Prostate gland (tissue), 2 donors: ENCODE measurements at regions not wholly inside any gene's neighbourhood (a gene's known extent, or its start where the extent isn't known, plus 50 kb on each side); places are given as distances from the start of the nearest gene placed in this dataset.

Source experiments
- DNase-seq: peaks from one replicate; pipeline ENCODE4 v3.0.0-alpha.2; 2019; ENCODE audit warnings: low spot score
- H3K27ac ChIP-seq, 2 donors: fragments of 200-600 bp; sonication (generic); 2 replicates each; pipeline ENCODE4 v1.5.1; 2017 to 2019
- H3K27me3 ChIP-seq: fragments of 200-600 bp; sonication (generic); replicated peaks from 2 replicates; pipeline ENCODE4 v1.5.1; 2019; ENCODE audit not compliant: insufficient read depth
- H3K36me3 ChIP-seq, 2 donors: fragments of 200-600 bp; sonication (generic); 1 replicate in 1 of 2; 2 replicates in 1 of 2; pipeline versions ENCODE4 v1.5.1 to v1.8.1; 2017 to 2019
- H3K4me1 ChIP-seq: fragments of 200-600 bp; sonication (generic); replicated peaks from 2 replicates; pipeline ENCODE4 v1.5.1; 2019
- H3K4me3 ChIP-seq, 2 donors: fragments of 200-600 bp; sonication (generic); 2 replicates each; pipeline ENCODE4 v1.5.1; 2017 to 2019
- H3K9me3 ChIP-seq: fragments of 200-600 bp; sonication (generic); 2 replicates; pipeline ENCODE4 v1.5.1; 2017
- CTCF ChIP-seq, 4 experiments: fragments of 200-600 bp in 2 of 4; fragments of 450-650 bp in 2 of 4; sonication (generic) in 2 of 4; IDR thresholded peaks; 1 replicate in 3 of 4; 2 replicates in 1 of 4; pipeline ENCODE4 v1.5.1; 2016 to 2019; ENCODE audit warnings: antibody characterized with exemption in 4 of 4, mild to moderate bottlenecking in 2 of 4, moderate library complexity in 2 of 4
- POLR2A ChIP-seq: fragments of 450-650 bp; IDR thresholded peaks from one replicate; pipeline ENCODE4 v1.6.1; 2016; ENCODE audit warnings: antibody characterized with exemption, mild to moderate bottlenecking
- POLR2AphosphoS5 ChIP-seq: sonication (generic); formaldehyde crosslinking; IDR thresholded peaks from one replicate; pipeline ENCODE4 v1.6.1; 2017; ENCODE audit warnings: antibody characterized with exemption
- WGBS: methylation state at CpG from one replicate; pipeline ENCODE4 v1.1.5; 2018; 5-methylcytosine and 5-hydroxymethylcytosine counted together
- intact Hi-C: fragments of 100-400 bp; cut with DNase I; formaldehyde crosslinking; loops from one replicate; pipeline ENCODE4 v1.14.2; 2022

DNA sequence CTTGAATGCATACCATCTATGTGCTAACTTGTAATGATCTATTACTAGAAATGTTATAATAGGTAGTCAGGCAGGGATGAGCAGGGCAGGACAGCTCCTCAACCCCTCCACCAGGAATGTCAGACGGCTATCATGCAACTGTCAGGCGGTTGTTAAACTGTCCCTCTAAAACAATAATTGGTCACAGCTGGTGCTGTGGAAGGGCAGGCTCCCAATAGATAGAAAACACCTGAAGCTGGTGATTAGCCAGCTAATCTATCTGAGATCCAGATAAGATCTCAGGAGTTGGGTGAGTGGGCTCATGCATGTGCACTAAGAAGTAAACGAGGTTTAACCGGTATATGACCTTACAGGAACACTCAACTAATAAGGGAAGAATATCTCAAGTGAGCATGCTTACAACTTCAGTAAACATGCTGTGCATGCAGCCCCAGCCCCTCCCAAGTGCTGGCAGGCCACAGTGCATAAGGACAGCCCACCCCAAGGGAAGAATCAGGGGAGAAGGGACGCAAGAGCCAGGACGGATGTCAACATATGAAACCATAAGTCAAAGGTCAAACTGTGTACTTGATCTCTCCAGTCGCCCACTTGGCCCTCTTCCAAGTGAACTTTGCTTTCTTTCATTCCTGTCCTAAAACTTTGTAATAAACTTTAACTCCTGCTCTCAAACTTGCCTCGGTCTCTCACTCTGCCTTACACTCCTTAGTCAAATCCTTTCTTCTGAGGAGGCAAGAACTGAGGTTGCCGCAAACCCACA lies 566.2 kb upstream of the NRSN1 start:
- no peak for TF ChIP-seq POLR2AphosphoS5
- WGBS = 74% methylated on average over 9 of the region's 9 CpGs
- H3K9me3 ChIP-seq = no peaks in the 10 kb centered on the region
- intact Hi-C loops = no loop called here
- no peaks in the 10 kb centered on the region for H3K36me3 ChIP-seq
- DNase-seq = no peak
- no peaks in the 10 kb centered on the region for H3K27me3 ChIP-seq
- no peaks in the 10 kb centered on the region for H3K4me1 ChIP-seq
- no peak overlapping the region for H3K4me3 ChIP-seq
- H3K27ac ChIP-seq = no peak overlapping the region

GRCh38 chr6:23561732-23562131 lies 564.3 kb upstream of the NRSN1 start:
- H3K27me3 ChIP-seq = no peaks in the 10 kb centered on the region
- no peak overlapping the region for H3K4me3 ChIP-seq
- H3K4me1 ChIP-seq = no peaks in the 10 kb centered on the region
- DNase-seq = no peak
- intact Hi-C loops = no loop called here
- WGBS = 100% methylated on average over 1 of the region's 1 CpG
- no peaks in the 10 kb centered on the region for H3K36me3 ChIP-seq
- no peaks in the 10 kb centered on the region for H3K9me3 ChIP-seq
- H3K27ac ChIP-seq = no peak overlapping the region
- TF ChIP-seq POLR2A (no peak), CTCF (IDR thresholded peaks at IDR 0.05) (no peak), POLR2AphosphoS5 (no peak)

DNA sequence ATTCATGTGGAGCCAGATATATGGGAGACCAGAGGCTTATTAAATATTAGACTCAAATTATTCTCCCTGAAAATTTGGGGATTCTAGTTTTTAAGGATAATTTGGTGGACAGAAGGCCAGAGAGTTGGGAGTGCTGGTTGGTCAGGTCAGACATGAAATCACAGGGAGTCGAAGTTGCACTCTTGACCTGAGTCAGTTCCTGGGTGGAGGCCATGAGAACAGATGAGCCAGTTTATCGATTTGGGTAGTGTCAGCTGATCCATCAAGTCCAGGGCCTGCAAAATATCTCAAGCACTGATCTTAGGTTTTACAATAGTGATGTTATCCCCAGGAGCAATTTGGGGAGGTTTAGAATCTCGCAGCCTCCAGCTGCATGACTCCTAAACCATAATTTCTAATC lies 563.5 kb upstream of the NRSN1 start:
- no peak for DNase-seq
- no peak overlapping the region for H3K4me3 ChIP-seq
- no peaks in the 10 kb centered on the region for H3K4me1 ChIP-seq
- no peaks in the 10 kb centered on the region for H3K27me3 ChIP-seq
- H3K9me3 ChIP-seq = no peaks in the 10 kb centered on the region
- intact Hi-C loops = no loop called here
- TF ChIP-seq POLR2A = no peak
- no peak overlapping the region for H3K27ac ChIP-seq
- WGBS = 95% methylated on average over 3 of the region's 3 CpGs
- H3K36me3 ChIP-seq = no peaks in the 10 kb centered on the region

DNA sequence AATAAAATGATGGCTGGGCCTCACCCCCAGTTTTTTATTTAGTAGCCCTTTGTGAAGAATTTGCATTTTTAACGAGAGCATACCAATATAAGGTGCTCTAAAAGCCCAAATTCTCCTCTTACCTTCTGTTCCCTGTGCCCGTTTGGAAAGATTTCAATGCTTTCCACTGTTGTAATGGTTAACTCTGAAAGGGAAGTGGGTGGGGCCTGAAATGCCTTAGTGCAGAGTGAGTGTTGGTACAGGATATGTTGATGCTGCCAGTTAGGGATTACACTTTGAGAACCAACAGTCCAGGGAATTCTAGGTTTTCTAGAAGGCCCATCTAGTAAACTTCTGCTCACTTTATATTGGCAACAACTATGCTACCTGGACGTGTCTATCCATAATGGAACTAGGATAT lies 562.7 kb upstream of the NRSN1 start:
- intact Hi-C loops = no loop called here
- no peak overlapping the region for H3K27ac ChIP-seq
- DNase-seq = no peak
- H3K9me3 ChIP-seq = no peaks in the 10 kb centered on the region
- no peaks in the 10 kb centered on the region for H3K36me3 ChIP-seq
- H3K4me1 ChIP-seq = no peaks in the 10 kb centered on the region
- TF ChIP-seq POLR2AphosphoS5 = no peak
- TF ChIP-seq CTCF (IDR thresholded peaks at IDR 0.05) = no peak
- TF ChIP-seq POLR2A = no peak
- no peak overlapping the region for H3K4me3 ChIP-seq
- 85% methylated on average over 3 of the region's 3 CpGs for WGBS
- no peaks in the 10 kb centered on the region for H3K27me3 ChIP-seq

DNA sequence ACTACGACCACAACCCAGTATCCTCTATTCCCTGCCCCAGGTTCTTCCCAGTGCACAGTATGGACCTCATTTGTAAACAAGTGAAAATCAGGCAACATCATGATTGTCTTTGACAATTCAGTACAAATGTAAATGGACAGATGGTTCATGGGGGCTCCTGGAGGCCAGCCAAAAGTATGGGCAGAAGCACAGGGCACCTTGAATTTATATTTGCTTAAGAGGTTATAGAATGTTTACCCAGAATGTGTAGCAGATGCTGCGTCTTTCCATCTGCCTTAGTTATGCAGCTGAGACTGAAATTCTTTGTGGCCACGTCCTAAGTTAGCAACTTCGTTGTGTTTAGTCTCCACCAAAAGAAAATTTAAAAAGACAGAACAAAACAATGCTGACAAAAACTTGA lies 559.6 kb upstream of the NRSN1 start:
- Histone ChIP-seq H3K27me3 (no peaks in the 10 kb centered on the region), H3K4me3 (no peak overlapping the region), H3K36me3 (no peaks in the 10 kb centered on the region), H3K27ac (no peak overlapping the region), H3K4me1 (no peaks in the 10 kb centered on the region), H3K9me3 (no peaks in the 10 kb centered on the region)
- intact Hi-C loops = no loop called here
- TF ChIP-seq POLR2A (no peak), CTCF (IDR thresholded peaks at IDR 0.05) (no peak), POLR2AphosphoS5 (no peak)
- 71% methylated on average over 4 of the region's 4 CpGs for WGBS
- no peak for DNase-seq

DNA sequence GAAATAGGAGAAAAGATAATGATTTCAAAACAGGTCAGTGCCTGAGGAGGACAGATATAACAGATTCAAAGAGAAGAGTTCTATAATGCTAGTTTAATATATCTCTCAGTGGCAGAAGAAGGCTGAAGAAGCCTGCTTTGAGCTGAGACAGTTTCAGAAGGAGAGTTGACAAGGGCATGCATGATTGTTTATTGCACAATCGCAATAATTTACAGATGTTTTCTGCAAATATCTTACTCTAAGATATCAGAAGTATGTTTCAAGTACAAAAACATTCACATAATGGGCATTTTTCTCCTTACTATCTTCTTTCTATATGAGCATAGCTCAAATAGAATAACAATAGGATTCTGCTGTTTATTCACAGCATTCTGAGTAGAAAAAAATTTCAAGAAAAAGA lies 557.7 kb upstream of the NRSN1 start:
- intact Hi-C loops = no loop called here
- Histone ChIP-seq H3K27ac (no peak overlapping the region), H3K9me3 (no peaks in the 10 kb centered on the region), H3K27me3 (no peaks in the 10 kb centered on the region), H3K4me1 (no peaks in the 10 kb centered on the region), H3K4me3 (no peak overlapping the region), H3K36me3 (no peaks in the 10 kb centered on the region)
- 90% methylated on average over 1 of the region's 1 CpG for WGBS
- DNase-seq = no peak
- no peak for TF ChIP-seq CTCF (IDR thresholded peaks at IDR 0.05)
- TF ChIP-seq POLR2A = no peak
- no peak for TF ChIP-seq POLR2AphosphoS5
